ENCODE measurements at regions not wholly inside any gene's neighbourhood (a gene's known extent, or its start where the extent isn't known, plus 50 kb on each side); places are given as distances from the start of the nearest gene placed in this dataset.

GRCh38 chr6:23036406-23036983 is 467.1 kb downstream of the HDGFL1 start:
- no peak for DNase-seq

- DNase-seq: no peak
Observed at GRCh38 chr6:23040899-23041298, 471.5 kb downstream of the HDGFL1 start.

- DNase-seq: no peak
Observed at GRCh38 chr6:23045280-23045679, 475.9 kb downstream of the HDGFL1 start.

GRCh38 chr6:23055523-23055922 is 486.2 kb downstream of the HDGFL1 start:
- no peak for DNase-seq

GRCh38 chr6:23073821-23074220 is 504.5 kb downstream of the HDGFL1 start:
- no peak for DNase-seq

GRCh38 chr6:23077772-23078171 is 508.4 kb downstream of the HDGFL1 start:
- no peak for DNase-seq

GRCh38 chr6:23081701-23082100 is 512.3 kb downstream of the HDGFL1 start:
- no peak for DNase-seq

GRCh38 chr6:23086100-23086499 is 516.7 kb downstream of the HDGFL1 start:
- DNase-seq: no peak

- DNase-seq: no peak
Observed at GRCh38 chr6:23087471-23087870, 518.1 kb downstream of the HDGFL1 start.

GRCh38 chr6:23088761-23089160 is 519.4 kb downstream of the HDGFL1 start:
- no peak for DNase-seq

GRCh38 chr6:23089981-23090380 is 520.6 kb downstream of the HDGFL1 start:
- DNase-seq: no peak

- no peak for DNase-seq
Observed at GRCh38 chr6:23091795-23092194, 522.4 kb downstream of the HDGFL1 start.

- DNase-seq: no peak
Observed at GRCh38 chr6:23096876-23097275, 527.5 kb downstream of the HDGFL1 start.

GRCh38 chr6:23097566-23097965 is 528.2 kb downstream of the HDGFL1 start:
- no peak for DNase-seq

GRCh38 chr6:23106951-23107350 is 537.6 kb downstream of the HDGFL1 start:
- DNase-seq: no peak

GRCh38 chr6:23111984-23112383 is 542.6 kb downstream of the HDGFL1 start:
- DNase-seq: no peak

GRCh38 chr6:23114812-23115504 is 545.6 kb downstream of the HDGFL1 start:
- no peak for DNase-seq

GRCh38 chr6:23137611-23138010 is 568.2 kb downstream of the HDGFL1 start:
- DNase-seq: no peak

- DNase-seq: no peak
Observed at GRCh38 chr6:23140871-23141270, 571.5 kb downstream of the HDGFL1 start.

- no peak for DNase-seq
Observed at GRCh38 chr6:23145781-23146180, 576.4 kb downstream of the HDGFL1 start.

- DNase-seq: no peak
Observed at GRCh38 chr6:23154159-23154558, 584.8 kb downstream of the HDGFL1 start.

GRCh38 chr6:23170049-23170448 is 600.7 kb downstream of the HDGFL1 start:
- no peak for DNase-seq

GRCh38 chr6:23173234-23173633 is 603.9 kb downstream of the HDGFL1 start:
- DNase-seq: no peak

GRCh38 chr6:23174781-23175361 is 605.5 kb downstream of the HDGFL1 start:
- peak; percentile 23 for DNase-seq

GRCh38 chr6:23175391-23175790 is 606.0 kb downstream of the HDGFL1 start:
- no peak for DNase-seq

Measured in GOT3 (cell line).